Natural killer cell (primary cell): ENCODE measurements at regions not wholly inside any gene's neighbourhood (a gene's known extent, or its start where the extent isn't known, plus 50 kb on each side); places are given as distances from the start of the nearest gene placed in this dataset.

Source experiments
- ATAC-seq, 3 donors: fragments of 150-1000 bp in 2 of 3; fragments of 200-7000 bp in 1 of 3; cut with Tn5 transposase; 1 replicate in 1 of 3; 2 replicates in 2 of 3; pipeline ENCODE4 v1.10.0; 2021; ENCODE audit warnings: mild to moderate bottlenecking in 2 of 3, moderate library complexity in 2 of 3
- DNase-seq, 2 donors: peaks; one replicate each; pipeline versions ENCODE4 v3.0.0 to v3.0.0-alpha.2; 2013 to 2021; ENCODE audit warnings: mixed read lengths in 1 of 2
- H3K27ac ChIP-seq: one replicate; pipeline ENCODE4 v1.5.1; 2013; ENCODE audit warnings: mild to moderate bottlenecking, low read length
- H3K27me3 ChIP-seq: one replicate; pipeline ENCODE4 v1.6.1; 2013; ENCODE audit warnings: low read length; ENCODE audit not compliant: control insufficient read depth, insufficient read depth
- H3K36me3 ChIP-seq: one replicate; pipeline ENCODE4 v1.6.1; 2013; ENCODE audit warnings: low read length; ENCODE audit not compliant: control insufficient read depth, insufficient read depth
- H3K4me1 ChIP-seq: one replicate; pipeline ENCODE4 v1.6.1; 2013; ENCODE audit warnings: low read length; ENCODE audit not compliant: control insufficient read depth, insufficient read depth
- H3K4me3 ChIP-seq: one replicate; pipeline ENCODE4 v1.5.1; 2013; ENCODE audit warnings: low read length
- H3K9me3 ChIP-seq: one replicate; pipeline ENCODE4 v1.6.1; 2013; ENCODE audit warnings: low read length; ENCODE audit not compliant: control insufficient read depth, insufficient read depth
- H3K27ac Mint-ChIP-seq, 2 donors: one replicate each; pipeline ENCODE4 v1.8.0; 2022; ENCODE audit warnings: mild to moderate bottlenecking in 2 of 2, mixed read lengths in 2 of 2, moderate library complexity in 1 of 2
- H3K27me3 Mint-ChIP-seq, 2 donors: one replicate each; pipeline ENCODE4 v1.8.0; 2022; ENCODE audit warnings: low read depth in 2 of 2, mixed read lengths in 2 of 2
- H3K36me3 Mint-ChIP-seq: one replicate; pipeline ENCODE4 v1.8.0; 2022; ENCODE audit warnings: mixed read lengths
- H3K4me1 Mint-ChIP-seq, 2 donors: one replicate each; pipeline ENCODE4 v1.8.0; 2022; ENCODE audit warnings: mixed read lengths in 2 of 2
- H3K4me3 Mint-ChIP-seq: one replicate; pipeline ENCODE4 v1.8.0; 2022; ENCODE audit warnings: mild to moderate bottlenecking, moderate library complexity, mixed read lengths
- H3K9me3 Mint-ChIP-seq, 2 donors: one replicate each; pipeline ENCODE4 v1.8.0; 2022; ENCODE audit warnings: mixed read lengths in 2 of 2
- WGBS: methylation state at CpG from one replicate; pipeline ENCODE4 v1.1.7; 2013; ENCODE audit warnings: missing lambda C conversion rate; ENCODE audit not compliant: insufficient coverage; 5-methylcytosine and 5-hydroxymethylcytosine counted together
- intact Hi-C: fragments of 100-400 bp; cut with micrococcal nuclease; formaldehyde crosslinking; loops from one replicate; pipeline ENCODE4 v1.14.2; 2022
- TF ChIP-seq, protein P1 (sequence below): fragments of 200-600 bp; IDR thresholded peaks from one replicate; pipeline ENCODE4 v1.8.0; 2022; ENCODE audit warnings: antibody characterized with exemption

GRCh38 chr1:166302989-166303758 lies 136.4 kb upstream of the FAM78B start:
- no peaks in the 10 kb centered on the region for H3K4me1 ChIP-seq
- WGBS: 79% methylated on average over 7 of the region's 7 CpGs
- ATAC-seq (no peak), DNase-seq (no peak)
- H3K4me3 Mint-ChIP-seq: no peak overlapping the region
- no peak overlapping the region for H3K27ac Mint-ChIP-seq
- no peaks in the 10 kb centered on the region for H3K36me3 ChIP-seq
- TF ChIP-seq, protein P1, sequence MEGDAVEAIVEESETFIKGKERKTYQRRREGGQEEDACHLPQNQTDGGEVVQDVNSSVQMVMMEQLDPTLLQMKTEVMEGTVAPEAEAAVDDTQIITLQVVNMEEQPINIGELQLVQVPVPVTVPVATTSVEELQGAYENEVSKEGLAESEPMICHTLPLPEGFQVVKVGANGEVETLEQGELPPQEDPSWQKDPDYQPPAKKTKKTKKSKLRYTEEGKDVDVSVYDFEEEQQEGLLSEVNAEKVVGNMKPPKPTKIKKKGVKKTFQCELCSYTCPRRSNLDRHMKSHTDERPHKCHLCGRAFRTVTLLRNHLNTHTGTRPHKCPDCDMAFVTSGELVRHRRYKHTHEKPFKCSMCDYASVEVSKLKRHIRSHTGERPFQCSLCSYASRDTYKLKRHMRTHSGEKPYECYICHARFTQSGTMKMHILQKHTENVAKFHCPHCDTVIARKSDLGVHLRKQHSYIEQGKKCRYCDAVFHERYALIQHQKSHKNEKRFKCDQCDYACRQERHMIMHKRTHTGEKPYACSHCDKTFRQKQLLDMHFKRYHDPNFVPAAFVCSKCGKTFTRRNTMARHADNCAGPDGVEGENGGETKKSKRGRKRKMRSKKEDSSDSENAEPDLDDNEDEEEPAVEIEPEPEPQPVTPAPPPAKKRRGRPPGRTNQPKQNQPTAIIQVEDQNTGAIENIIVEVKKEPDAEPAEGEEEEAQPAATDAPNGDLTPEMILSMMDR: no peak
- H3K27me3 ChIP-seq: no peaks in the 10 kb centered on the region
- H3K27ac ChIP-seq: no peak overlapping the region
- H3K36me3 Mint-ChIP-seq: no peaks in the 10 kb centered on the region
- H3K4me3 ChIP-seq: no peak overlapping the region
- no peaks in the 10 kb centered on the region for H3K27me3 Mint-ChIP-seq
- peaks cover 0 to 2% of the 10 kb centered on the region in 2 donors for H3K9me3 Mint-ChIP-seq
- H3K4me1 Mint-ChIP-seq: no peaks in the 10 kb centered on the region
- intact Hi-C loops: no loop called here
- H3K9me3 ChIP-seq: no peaks in the 10 kb centered on the region

- H3K9me3 Mint-ChIP-seq: peaks cover 4% of the 10 kb centered on the region in 2 donors
- Histone ChIP-seq H3K4me3 (no peak overlapping the region), H3K27ac (no peak overlapping the region), H3K36me3 (no peaks in the 10 kb centered on the region), H3K27me3 (no peaks in the 10 kb centered on the region), H3K4me1 (no peaks in the 10 kb centered on the region), H3K9me3 (no peaks in the 10 kb centered on the region)
- H3K27me3 Mint-ChIP-seq: no peaks in the 10 kb centered on the region
- intact Hi-C loops: no loop called here
- no peak overlapping the region for H3K27ac Mint-ChIP-seq
- ATAC-seq (no peak), DNase-seq (no peak)
- TF ChIP-seq, protein P1: no peak
- no peak overlapping the region for H3K4me3 Mint-ChIP-seq
- no peaks in the 10 kb centered on the region for H3K36me3 Mint-ChIP-seq
- 84% methylated on average over 3 of the region's 3 CpGs for WGBS
- H3K4me1 Mint-ChIP-seq: no peaks in the 10 kb centered on the region
These were observed 137.3 kb upstream of the FAM78B start for GRCh38 chr1:166304131-166304530.

DNA sequence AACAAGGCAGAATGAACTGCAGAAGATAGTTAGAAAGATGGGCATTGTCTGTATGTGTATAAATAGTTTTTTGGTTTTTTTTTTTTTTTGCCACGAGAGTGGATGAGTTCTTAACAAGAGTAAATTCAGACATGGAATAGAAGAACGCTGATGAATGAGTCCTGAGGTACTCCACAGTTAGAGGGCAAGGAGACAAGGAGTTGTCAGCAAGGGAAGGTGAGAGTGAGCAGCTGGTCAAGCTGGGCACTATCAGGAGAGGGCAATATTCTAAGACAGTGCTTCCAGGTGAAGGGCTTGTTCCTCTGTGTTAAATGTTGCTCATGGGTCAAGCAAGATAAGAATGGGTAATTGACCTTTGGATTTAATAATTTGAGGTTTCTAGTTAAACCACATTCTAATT lies 138.6 kb upstream of the FAM78B start:
- Mint-ChIP-seq H3K27me3 (no peaks in the 10 kb centered on the region), H3K36me3 (no peaks in the 10 kb centered on the region), H3K4me3 (no peak overlapping the region), H3K27ac (no peak overlapping the region), H3K4me1 (no peaks in the 10 kb centered on the region), H3K9me3 (peaks cover 4% of the 10 kb centered on the region in 2 donors)
- no peak for DNase-seq
- Histone ChIP-seq H3K4me3 (no peak overlapping the region), H3K27ac (no peak overlapping the region), H3K9me3 (no peaks in the 10 kb centered on the region), H3K36me3 (no peaks in the 10 kb centered on the region), H3K4me1 (no peaks in the 10 kb centered on the region), H3K27me3 (no peaks in the 10 kb centered on the region)
- intact Hi-C loops: no loop called here
- no peak for ATAC-seq
- WGBS: 69% methylated on average over 2 of the region's 2 CpGs
- TF ChIP-seq, protein P1: no peak
